HG03175 (cell line): ENCODE measurements at regions not wholly inside any gene's neighbourhood (a gene's known extent, or its start where the extent isn't known, plus 50 kb on each side); places are given as distances from the start of the nearest gene placed in this dataset.

Experiments
- ATAC-seq: cut with Tn5 transposase; IDR thresholded peaks from one replicate; pipeline ENCODE4 v1.9.1; 2021; ENCODE audit warnings: mild to moderate bottlenecking, moderate library complexity; ENCODE audit not compliant: unreplicated experiment

DNA sequence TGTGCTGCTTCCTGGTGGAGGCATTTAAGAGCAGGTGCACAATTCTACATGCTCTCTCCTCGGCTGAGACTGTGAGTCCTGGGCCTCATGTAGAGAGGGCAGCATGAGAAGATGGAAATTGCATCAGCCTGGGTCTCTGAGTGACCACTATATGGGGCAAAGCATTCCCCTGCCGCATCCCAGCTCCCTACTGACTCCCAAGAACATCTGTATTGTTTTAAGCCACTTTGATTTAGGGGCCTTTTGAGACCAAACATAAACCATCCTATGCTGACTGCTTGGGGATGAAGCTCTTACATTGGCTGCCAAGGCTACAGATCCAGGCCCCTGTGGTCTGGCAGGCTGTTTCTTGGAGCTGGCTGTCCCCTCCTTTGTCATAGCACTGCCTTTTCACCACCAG is 101.3 kb upstream of the TBX20 start:
- no peak for ATAC-seq

DNA sequence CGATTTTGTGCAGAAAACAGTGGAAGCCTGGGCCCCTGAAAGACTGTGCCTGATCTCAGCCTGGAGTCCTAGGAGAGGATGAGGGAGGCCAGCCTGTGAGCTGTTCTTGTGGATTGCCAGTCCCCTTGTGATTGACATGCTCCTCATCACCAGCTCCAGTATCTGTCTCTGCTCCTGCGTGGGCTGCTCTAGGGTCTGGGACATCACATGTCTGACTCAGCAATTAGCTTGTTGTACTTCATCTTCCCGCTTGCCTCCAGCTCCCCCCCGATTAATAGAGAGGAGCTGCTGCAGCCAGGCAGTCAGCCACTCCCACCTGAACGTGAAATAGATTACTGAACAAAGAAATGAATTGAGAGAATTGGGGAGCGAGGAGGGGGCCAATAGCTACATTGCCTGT is 99.6 kb upstream of the TBX20 start:
- no peak for ATAC-seq

DNA sequence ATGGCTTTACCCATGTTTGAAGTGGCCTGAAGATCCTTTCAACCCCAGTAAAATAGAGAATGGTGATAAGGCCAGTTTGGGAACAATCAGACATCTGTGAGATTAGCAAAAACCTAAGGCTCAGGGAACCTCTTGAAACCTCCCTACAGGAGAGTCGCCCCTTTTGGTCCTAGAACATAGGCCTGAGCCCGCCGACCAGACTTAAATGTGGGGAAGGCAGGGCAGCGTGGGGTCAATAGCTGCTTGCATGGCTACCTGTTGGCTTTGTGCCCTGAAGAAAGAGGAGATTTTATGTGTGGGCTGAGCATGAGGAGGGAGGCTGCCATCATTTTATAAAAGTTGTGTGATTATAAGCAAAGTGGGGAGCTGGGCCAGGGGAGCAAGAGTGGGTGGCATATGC is 97.6 kb upstream of the TBX20 start:
- no peak for ATAC-seq

DNA sequence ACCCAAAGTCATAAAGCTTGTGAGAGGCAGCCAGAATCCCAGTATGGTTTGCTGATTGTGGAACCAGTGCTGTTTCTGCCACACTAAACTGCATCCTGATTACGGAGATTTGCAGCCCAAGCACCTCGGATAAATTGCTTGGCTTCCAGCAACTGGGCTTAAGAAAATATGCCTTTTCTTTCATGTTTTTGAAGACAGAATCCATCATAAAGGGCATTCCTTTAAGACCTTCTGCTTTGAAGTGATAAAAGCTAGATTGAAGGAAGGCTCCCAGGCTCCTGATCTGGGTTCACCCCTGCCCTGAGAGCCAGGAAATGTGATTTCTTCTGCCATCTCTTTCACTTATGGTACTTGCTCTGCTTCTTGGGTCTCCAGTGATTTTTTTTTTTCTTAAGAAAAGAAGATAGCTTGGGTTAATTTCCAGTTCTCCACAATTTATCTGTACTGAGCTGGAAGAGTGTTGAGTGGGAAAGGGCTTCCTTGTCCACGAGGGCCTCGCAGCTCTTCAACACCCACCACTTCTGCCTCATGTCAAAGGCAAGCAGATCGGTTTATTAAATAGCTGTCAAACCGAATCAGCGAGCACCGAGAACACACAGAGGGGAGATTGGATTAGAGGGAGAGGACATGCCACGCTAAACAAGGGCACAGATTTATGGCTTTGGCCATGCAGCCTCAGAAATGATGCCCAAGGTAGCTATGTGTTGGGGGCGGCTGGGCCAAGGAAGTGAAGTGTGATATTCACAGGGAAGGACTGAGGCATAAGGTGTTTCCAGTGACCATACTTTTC is 94.9 kb upstream of the TBX20 start:
- ATAC-seq: no peak

DNA sequence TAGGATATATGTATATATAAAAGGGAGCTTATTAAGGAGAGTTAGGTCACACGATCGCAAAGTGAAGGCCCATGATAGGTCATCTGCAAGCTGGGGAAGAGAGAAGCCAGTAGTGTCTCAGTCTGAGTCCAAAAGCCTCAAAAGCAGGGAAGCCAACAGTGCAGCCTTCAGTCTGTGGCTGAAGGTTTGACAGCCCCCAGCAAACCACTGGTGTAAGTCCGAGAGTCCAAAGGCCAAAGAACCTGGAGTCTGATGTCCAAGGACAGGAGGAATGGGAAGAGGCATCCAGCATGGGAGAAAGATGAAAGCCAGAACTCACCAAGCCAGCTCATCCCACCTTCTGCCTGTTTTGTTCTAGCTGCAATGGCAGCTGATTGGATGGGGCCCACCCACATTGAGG is 88.9 kb upstream of the TBX20 start:
- ATAC-seq: no peak

DNA sequence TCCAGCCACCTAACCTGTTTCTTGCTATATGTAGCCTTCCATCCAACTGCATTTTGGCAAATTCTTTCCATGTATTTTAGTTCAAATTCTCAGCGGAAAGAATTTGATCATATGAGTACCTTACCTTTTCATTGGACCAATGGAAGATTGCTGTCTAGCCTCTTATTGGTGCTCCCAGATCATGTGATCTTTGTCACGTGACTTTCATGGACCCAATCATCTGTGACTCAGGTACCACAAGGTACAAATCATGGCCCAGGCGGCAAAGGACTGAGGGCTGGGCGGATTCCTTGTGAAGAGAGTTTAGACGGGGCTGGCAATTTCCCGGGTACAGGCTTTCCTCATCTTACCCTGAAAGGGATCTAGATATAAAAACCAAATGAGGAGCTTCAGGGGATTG is 85.9 kb upstream of the TBX20 start:
- ATAC-seq: no peak

DNA sequence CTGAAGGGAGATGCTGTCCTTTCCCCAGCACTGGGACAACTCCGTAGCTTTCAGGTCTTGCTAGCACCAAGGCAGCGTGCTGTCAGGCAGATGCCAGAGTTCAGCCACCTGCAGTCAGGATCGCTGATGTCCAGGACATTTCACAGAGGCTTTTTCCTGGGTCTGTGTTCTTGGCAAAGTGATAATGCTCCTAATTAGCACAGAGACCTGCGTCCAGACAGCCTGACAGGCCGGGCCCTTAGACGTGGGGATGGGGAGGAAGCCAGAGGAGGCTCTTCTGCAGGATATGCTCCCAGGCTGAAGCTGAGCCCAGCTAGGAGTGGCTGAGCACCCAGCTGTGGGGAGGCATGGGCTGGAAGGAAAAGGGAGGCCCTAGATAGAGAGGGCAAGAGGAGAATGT is 82.5 kb upstream of the TBX20 start:
- ATAC-seq: no peak

DNA sequence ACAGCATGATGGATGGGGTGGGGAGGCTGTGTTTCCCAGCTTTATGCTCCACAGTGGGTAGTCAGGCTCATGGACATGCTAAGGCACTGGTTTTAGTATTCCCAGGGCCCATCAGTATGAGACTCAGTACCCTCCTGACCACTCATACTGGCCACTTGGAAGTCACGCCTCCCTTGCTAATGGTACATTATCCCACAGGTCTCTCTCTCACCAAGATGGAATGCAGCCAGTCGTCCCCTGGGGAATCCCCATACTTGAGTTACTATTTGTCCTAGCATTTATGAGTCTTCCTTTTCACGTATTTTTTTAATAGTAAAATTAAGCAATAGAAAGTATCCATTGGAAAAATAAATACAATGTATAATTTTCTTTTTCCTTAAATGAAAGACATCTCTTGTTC is 80.6 kb upstream of the TBX20 start:
- ATAC-seq: no peak

DNA sequence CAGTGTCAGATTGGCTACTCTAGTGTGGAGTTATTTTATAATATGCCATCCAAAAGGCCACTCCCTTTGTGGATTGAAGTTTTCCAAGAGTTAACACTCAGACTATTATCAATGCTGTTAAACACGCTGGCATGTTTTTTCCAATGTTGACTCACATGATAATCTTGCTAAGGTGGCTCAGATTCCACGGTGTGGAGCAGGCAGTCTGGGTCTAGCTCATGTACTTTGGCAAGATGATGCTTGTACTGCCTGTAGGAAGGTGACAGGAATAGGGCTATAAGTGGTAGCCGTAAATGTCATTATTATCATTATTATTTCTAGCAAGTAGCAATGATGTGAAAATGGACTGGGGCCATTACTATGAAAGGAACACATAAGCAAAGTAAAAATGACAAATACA is 79.4 kb upstream of the TBX20 start:
- ATAC-seq: no peak

DNA sequence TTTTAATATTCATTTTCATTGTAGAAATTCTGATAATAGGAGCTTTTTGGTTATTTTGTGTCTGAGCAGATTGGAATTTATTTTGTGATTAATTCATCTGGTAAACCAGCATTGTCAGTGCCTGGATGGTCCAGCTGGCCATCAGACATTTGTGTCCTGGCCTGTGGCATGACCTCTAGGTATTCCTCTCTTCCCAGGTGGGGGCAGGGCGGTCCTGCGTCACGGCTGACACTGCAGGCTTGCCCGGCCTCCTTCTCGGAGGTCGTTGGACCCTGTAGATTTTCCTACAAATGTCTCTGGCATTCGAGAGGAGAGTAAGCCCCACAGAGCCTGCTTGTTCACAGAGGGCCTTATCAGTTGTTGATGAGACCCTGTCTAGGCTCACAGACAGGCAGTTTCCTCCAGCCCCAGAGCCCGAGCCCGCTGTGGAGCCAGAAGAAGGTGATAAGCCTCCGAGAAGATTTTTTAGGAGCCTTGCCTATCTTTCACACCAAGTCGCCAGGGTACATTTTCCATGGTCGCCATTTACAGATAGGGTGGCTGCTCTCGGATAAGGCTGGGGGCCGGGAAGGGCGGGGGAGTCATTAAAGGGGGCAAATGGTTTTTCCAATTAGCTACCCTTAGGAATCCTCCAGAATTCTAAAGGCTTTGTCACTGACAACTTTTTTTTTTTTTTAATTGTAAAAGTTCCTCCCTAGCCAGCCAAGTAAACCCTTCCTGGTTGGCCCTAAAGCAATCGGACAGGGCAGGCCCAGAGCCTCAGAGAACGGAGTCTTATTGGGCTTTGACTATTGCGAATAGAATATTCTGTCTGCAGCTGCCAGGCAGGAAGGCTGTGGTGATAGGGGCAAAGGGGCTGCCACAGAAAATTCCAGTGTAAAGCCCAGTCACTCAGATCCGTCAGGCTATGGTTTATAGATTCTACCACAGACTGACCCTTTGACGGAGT is 78.1 kb upstream of the TBX20 start:
- no peak for ATAC-seq

DNA sequence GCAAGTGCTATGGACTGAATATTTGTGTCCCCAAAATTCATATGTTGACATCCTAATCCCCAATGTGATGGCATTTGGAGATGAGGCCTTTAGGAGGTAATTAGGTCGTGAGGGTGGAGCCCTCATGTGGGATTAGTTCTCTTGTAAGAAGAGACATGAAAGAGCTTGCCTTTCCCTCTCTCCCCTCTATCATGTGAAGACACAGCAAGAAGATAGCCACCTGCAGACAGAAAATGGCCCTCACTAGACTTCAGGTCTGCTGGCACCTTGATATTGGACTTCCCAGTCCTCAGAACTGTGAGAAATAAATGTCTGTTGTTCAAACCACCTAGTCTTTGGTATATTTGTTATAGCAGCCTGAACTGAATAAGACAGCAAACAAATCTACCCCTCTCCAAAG is 75.1 kb upstream of the TBX20 start:
- no peak for ATAC-seq

DNA sequence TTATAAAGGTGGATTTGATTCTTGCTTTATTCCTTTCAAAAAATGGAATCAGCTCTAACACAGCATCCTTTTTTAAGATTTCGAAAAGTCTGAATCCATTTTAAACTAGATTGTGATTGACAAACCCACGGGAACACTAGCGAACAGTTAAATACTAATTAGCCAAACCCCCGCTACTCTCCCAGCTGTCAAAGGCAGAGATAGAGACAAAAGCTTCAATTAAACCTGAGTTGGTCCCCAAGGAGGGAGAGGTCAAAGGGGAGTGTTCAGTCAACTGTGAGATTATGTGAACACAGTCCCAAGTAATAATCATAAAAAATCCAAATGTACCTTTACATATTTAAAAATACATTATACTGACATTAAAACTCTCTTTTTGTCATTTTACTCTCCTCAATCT is 65.7 kb upstream of the TBX20 start:
- ATAC-seq: no peak

DNA sequence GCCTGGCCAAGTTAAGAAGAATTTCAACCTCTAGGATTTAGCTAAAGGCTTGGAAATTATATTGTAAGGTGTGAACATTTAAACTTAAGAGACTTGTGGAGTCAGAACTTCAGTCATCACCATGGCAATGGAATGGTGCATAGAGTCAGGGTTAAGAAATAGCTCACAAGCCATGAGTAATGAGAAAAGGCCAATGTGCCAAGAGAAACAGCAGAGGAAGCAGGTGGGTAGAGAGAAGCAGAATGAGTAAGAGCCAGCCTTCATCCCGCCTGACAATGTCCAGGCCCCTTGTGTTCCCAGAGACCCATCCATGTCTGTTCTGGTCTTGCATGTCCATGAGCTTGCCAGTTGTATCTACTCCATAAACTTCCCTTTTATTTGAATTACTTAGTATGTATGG is 62.6 kb upstream of the TBX20 start:
- ATAC-seq: no peak

DNA sequence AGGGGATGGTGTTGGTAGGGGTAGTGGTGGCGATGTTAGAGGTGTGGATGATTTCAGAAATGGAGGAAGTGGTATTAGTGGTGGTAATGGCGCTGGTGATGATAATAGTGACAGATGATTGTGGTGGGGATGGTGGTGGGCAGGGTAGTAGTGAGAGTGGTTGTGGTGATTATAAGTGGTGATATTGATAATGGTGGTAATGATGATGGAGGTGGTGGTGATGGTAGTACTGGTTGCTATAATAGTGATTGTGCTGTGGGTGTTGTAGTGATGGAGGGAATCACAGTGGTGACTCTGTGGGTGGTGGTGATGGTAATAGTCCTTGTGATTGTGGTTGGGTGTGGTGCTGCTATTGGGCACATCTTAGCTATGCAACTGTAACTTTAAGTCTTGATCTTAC is 61.6 kb upstream of the TBX20 start:
- no peak for ATAC-seq

DNA sequence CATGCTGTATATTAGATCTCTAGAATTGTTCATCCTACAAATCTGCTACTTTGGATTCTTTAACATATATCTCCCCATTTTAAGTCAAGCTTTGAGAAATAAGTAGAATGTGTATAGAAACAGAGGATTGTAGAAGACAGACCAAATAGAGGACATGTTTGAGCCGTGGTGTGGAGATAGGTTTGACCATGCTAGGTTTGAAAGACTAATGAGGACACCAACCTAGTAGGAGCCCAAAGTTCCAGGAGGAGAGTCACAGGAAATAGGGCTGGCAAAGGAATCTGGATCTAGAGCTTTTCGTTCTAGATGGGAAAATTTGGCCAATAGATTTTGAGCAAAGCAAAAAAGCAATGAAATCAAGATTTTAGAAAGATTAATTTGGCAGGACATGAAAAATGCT is 60.5 kb upstream of the TBX20 start:
- ATAC-seq: no peak

DNA sequence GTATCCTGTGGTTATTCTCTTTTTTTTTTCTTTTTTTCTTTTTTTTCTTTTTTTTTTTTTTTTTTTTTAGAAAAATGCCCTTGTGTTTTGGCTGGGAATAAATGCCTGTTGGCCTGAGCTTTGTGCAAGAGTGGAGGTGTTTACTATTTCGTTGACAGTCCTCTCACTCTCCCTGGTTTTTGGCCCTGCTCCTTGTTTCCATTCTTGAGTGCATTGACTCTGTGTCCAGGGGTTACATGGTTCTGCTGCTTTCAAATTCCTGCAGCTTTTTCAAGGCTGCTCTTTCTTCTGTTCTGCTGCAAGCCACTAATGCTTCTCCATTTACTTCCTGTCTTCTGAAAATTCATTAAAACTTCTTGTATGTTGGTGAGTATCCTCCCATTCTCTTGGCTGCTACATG is 59.7 kb upstream of the TBX20 start:
- no peak for ATAC-seq
